GM13976 (cell line): ENCODE measurements at regions not wholly inside any gene's neighbourhood (a gene's known extent, or its start where the extent isn't known, plus 50 kb on each side); places are given as distances from the start of the nearest gene placed in this dataset.

Experiments
- DNase-seq: peaks from one replicate; pipeline ENCODE4 v3.0.0; 2012; ENCODE audit warnings: low spot score
- CTCF ChIP-seq: IDR thresholded peaks from 2 replicates; pipeline ENCODE4 v1.5.1; 2012; ENCODE audit warnings: borderline replicate concordance, mild to moderate bottlenecking; ENCODE audit not compliant: insufficient read depth; ENCODE audit errors: extremely low read depth, missing control alignments, control extremely low read depth
- in situ Hi-C: fragments of 300-500 bp; cut with MboI; formaldehyde crosslinking; loops from one replicate; pipeline ENCODE4 v1.12.0; 2022; ENCODE audit warnings: low sequenced_read_pairs, mixed read lengths, inconsistent platforms; ENCODE audit not compliant: unreplicated experiment

GRCh38 chr3:74055061-74055460, 430.3 kb upstream of the PDZRN3 start:
- DNase-seq = no peak
- in situ Hi-C loops = no loop called here
- TF ChIP-seq CTCF = no peak

DNA sequence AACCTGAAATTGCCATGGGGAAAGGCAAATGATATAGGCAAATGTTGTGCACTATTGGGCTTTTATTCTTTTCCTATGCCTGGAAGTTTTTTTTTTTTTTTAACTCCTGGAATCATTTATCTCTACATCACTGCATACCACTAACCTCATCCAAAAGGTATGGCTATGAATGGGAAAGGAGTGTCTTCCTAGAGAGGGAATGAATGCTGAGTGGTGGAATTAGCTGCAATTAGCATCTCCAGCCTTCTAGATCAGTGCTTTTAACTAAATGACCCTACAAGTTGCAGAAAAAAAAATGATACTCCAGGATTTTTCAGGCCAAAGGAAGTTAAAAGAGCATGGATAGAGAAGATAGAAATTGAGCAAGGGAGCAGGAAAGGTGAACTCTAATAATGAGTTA, 429.8 kb upstream of the PDZRN3 start:
- in situ Hi-C loops = no loop called here
- DNase-seq = no peak
- TF ChIP-seq CTCF = no peak

DNA sequence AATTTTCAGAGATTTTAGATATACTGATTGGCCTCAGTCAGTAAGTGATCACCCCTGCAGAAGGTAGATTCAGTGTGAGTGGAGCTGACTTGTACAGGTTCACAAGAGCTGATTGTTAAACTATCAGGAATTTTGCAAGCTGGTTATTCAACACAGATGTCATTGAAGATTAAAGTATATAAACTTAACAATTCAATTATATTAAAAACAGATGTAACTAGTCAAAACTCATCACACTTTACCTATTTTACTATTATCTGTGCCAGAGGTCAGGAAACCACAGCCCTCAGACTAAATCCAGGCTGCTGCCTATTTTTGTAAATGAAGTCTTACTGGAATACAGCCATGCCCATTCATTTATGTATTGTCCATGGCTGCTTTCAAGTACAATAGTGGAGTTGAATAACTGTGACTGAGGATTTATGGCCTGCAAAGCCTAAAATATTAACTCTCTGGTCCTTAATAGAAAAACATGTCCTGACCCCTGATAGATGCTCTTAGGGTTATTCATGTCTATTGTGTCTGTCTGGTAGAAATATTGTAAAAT, 429.3 kb upstream of the PDZRN3 start:
- in situ Hi-C loops = no loop called here
- DNase-seq = no peak
- no peak for TF ChIP-seq CTCF

GRCh38 chr3:74049444-74049843, 424.7 kb upstream of the PDZRN3 start:
- in situ Hi-C loops = no loop called here
- no peak for DNase-seq
- no peak for TF ChIP-seq CTCF

DNA sequence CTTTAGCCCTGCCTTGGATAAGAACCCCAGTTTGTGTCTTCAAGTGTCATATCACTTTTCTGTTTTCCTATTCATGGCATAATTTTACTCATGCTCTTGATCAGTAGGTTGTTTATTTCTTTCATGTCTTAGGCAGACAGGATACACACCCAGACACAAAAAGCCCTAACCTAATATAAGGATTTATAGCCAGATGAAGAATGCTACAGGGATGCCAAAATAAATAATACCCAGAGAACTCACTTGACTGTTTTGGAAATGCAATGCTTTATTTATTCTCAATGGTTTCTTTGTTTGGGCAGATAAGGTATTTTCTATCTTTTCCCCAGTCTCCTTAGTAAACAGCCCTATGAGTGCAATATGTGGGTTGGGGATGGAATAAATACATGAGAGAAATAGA, 424.0 kb upstream of the PDZRN3 start:
- TF ChIP-seq CTCF = no peak
- in situ Hi-C loops = no loop called here

DNA sequence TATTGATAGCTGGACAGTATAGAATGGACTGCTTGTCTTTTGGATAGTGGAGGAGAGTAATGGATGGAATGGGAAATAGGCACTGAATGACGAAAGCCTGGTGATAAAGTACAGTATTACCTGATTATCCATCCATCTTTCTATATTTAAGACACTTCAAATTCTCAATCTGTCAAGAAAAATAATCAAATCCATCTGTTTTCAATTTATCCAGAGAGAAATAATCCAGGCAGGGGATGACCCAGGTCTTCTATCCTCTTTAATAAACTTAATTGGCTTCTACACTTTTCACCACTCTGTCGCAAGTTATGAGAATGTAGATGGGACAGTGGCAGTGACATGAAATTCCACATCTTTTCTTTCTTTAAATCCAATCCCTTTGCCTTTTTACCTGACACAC, 420.3 kb upstream of the PDZRN3 start:
- no peak for DNase-seq
- in situ Hi-C loops = no loop called here
- no peak for TF ChIP-seq CTCF

More for the DNA sequence above, 424.0 kb upstream of the PDZRN3 start:
- DNase-seq = no peak
